ENCODE measurements at regions not wholly inside any gene's neighbourhood (a gene's known extent, or its start where the extent isn't known, plus 50 kb on each side); places are given as distances from the start of the nearest gene placed in this dataset.

DNA sequence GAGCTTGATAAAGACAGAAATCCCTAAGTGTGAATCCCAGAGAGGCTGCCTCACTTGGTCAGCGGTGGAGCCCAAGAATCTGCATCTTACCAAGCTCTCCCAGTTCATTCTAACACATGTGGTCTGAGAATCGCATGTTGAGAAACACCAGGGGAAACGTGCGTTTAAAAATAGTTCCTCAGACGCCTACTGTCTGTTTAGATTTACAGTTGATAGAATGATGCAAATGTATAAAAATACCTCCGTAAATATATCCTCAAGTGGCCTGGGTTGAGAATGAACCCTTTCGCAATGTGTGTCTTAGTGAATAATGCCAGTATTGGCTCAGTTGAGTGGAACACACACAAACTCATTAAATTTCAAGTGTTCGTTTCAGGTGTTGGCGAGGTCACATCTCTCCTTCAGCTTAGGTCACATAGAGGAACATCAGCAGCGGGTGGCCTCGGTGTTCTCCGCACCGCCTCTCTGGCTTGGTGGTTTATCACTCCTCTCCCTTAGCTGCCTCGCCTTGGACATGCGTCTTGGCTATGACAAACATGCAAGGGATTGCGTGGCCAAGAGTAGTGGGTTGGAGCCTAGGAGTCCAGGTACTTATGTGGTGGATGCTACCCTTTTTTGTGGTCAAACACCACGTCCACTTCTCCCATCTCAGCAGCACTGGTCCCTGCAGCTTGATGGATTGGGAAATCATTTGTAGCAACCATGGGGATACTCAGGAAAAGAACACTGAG is 117.6 kb upstream of the SPATA13 start:
- H3K9me2 ChIP-seq (replicated peaks; ENCODE audit: control insufficient read depth, low read length), result no peaks in the 10 kb centered on the region
- TF ChIP-seq EZH2phosphoT487 (IDR thresholded peaks at IDR 0.05; ENCODE audit: borderline replicate concordance, low read length), result no peak
- TF ChIP-seq, protein P1, sequence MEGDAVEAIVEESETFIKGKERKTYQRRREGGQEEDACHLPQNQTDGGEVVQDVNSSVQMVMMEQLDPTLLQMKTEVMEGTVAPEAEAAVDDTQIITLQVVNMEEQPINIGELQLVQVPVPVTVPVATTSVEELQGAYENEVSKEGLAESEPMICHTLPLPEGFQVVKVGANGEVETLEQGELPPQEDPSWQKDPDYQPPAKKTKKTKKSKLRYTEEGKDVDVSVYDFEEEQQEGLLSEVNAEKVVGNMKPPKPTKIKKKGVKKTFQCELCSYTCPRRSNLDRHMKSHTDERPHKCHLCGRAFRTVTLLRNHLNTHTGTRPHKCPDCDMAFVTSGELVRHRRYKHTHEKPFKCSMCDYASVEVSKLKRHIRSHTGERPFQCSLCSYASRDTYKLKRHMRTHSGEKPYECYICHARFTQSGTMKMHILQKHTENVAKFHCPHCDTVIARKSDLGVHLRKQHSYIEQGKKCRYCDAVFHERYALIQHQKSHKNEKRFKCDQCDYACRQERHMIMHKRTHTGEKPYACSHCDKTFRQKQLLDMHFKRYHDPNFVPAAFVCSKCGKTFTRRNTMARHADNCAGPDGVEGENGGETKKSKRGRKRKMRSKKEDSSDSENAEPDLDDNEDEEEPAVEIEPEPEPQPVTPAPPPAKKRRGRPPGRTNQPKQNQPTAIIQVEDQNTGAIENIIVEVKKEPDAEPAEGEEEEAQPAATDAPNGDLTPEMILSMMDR (IDR thresholded peaks at IDR 0.05; ENCODE audit: low read depth, low read length, poor library complexity, severe bottlenecking), result no peak
- no peak overlapping the region for H3K27ac ChIP-seq (ENCODE audit: low read depth, low read length)
- no peaks in the 10 kb centered on the region for H3K9me3 ChIP-seq (ENCODE audit: control insufficient read depth, insufficient read depth, low read length)
- H3K4me3 ChIP-seq (ENCODE audit: low read length), result no peak overlapping the region
- H3K36me3 ChIP-seq (ENCODE audit: control insufficient read depth, low read length), result no peaks in the 10 kb centered on the region
- H3K4me1 ChIP-seq (ENCODE audit: control insufficient read depth, low read length), result no peaks in the 10 kb centered on the region
- H3K4me2 ChIP-seq (ENCODE audit: low read length), result no peak overlapping the region
- H3K27me3 ChIP-seq (ENCODE audit: control insufficient read depth, low read length), result peaks cover 3% of the 10 kb centered on the region; the same call in 1 of the 2 replicates
- H3F3A ChIP-seq (ENCODE audit: control insufficient read depth, insufficient read depth), result no peaks in the 10 kb centered on the region
- H4K20me1 ChIP-seq (ENCODE audit: control insufficient read depth, insufficient read depth, low read depth, low read length), result no peaks in the 10 kb centered on the region
- no peaks in the 10 kb centered on the region for H3K79me2 ChIP-seq (ENCODE audit: control insufficient read depth, low read length)

DNA sequence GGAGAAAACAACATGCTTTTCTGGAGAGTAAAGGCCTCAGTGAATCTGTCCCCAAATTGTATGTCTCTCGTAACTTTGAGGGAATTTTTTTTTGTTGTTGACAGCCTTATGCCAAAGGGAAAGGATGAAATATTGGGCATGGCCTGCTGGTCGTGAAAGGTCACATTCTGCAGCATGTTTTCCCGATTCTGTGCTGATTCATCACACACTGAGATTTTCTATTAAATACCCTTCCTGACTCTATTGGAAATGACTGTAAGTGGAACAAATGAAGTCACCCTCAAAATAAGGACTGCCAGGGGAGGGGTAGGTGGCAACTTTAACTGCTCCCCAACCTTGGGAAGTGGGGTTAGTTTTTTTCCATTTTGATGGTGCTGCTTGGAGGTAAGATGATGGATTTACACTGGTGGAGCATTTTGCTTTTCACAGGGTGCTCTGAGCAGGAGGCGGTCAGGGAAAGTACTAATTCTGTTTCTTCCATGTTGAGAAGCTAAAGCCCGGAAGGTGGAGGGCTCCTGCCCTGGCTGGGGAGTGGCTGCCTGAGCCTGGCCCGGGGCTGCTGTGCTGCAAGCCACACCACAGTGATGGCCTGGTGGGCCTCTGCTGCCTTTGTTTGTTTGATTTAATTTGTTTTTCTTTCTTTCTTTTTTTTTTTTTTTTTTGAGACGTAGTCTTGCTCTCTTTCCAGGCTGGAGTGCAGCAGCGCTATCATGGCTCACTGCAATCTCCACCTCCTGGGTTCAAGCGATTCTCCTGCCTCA is 116.8 kb upstream of the SPATA13 start:
- Histone ChIP-seq H3K36me3 (ENCODE audit: control insufficient read depth, low read length) (no peaks in the 10 kb centered on the region), H3K4me1 (ENCODE audit: control insufficient read depth, low read length) (no peaks in the 10 kb centered on the region), H3K27me3 (ENCODE audit: control insufficient read depth, low read length) (peaks cover 1% of the 10 kb centered on the region; the same call in 1 of the 2 replicates), H3K9me3 (ENCODE audit: control insufficient read depth, insufficient read depth, low read length) (no peaks in the 10 kb centered on the region), H3F3A (ENCODE audit: control insufficient read depth, insufficient read depth) (no peaks in the 10 kb centered on the region), H3K4me3 (ENCODE audit: low read length) (no peak overlapping the region), H3K79me2 (ENCODE audit: control insufficient read depth, low read length) (no peaks in the 10 kb centered on the region), H4K20me1 (ENCODE audit: control insufficient read depth, insufficient read depth, low read depth, low read length) (no peaks in the 10 kb centered on the region), H3K4me2 (ENCODE audit: low read length) (no peak overlapping the region), H3K9me2 (replicated peaks; ENCODE audit: control insufficient read depth, low read length) (no peaks in the 10 kb centered on the region), H3K27ac (ENCODE audit: low read depth, low read length) (no peak overlapping the region)
- TF ChIP-seq EZH2phosphoT487 (IDR thresholded peaks at IDR 0.05; ENCODE audit: borderline replicate concordance, low read length), result no peak
- TF ChIP-seq, protein P1 (IDR thresholded peaks at IDR 0.05; ENCODE audit: low read depth, low read length, poor library complexity, severe bottlenecking), result no peak

DNA sequence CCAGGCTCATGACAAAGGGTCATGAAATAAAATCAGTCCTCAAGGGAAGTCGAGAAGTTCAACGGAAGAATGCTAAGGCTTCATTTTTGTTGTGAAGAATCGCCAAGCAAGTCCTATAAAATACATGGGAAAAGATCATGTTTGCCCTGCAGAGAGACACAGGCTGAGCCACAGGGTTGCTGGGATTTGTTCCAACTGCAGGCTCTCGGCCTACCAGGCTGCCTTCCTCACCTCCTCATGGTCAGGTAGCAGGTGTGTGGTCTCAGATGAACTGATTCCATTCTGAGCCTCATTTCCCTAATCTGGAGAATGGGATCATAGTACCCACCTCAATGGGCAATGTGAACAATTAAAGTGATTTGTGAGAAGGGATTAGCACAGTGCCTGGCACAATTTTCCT is 114.9 kb upstream of the SPATA13 start:
- TF ChIP-seq, protein P1 (IDR thresholded peaks at IDR 0.05; ENCODE audit: low read depth, low read length, poor library complexity, severe bottlenecking), result no peak
- no peak overlapping the region for H3K27ac ChIP-seq (ENCODE audit: low read depth, low read length)

More for the DNA sequence above, 114.9 kb upstream of the SPATA13 start:
- no peaks in the 10 kb centered on the region for H3K27me3 ChIP-seq (ENCODE audit: control insufficient read depth, low read length)
- H4K20me1 ChIP-seq (ENCODE audit: control insufficient read depth, insufficient read depth, low read depth, low read length), result no peaks in the 10 kb centered on the region
- no peak overlapping the region for H3K4me2 ChIP-seq (ENCODE audit: low read length)
- no peaks in the 10 kb centered on the region for H3K4me1 ChIP-seq (ENCODE audit: control insufficient read depth, low read length)
- H3K4me3 ChIP-seq (ENCODE audit: low read length), result no peak overlapping the region
- no peaks in the 10 kb centered on the region for H3K9me3 ChIP-seq (ENCODE audit: control insufficient read depth, insufficient read depth, low read length)
- H3K36me3 ChIP-seq (ENCODE audit: control insufficient read depth, low read length), result no peaks in the 10 kb centered on the region
- H3F3A ChIP-seq (ENCODE audit: control insufficient read depth, insufficient read depth), result no peaks in the 10 kb centered on the region
- no peaks in the 10 kb centered on the region for H3K9me2 ChIP-seq (replicated peaks; ENCODE audit: control insufficient read depth, low read length)
- H3K79me2 ChIP-seq (ENCODE audit: control insufficient read depth, low read length), result no peaks in the 10 kb centered on the region
